SK-N-SH (cell line): ENCODE measurements at regions not wholly inside any gene's neighbourhood (a gene's known extent, or its start where the extent isn't known, plus 50 kb on each side); places are given as distances from the start of the nearest gene placed in this dataset.

ENCODE experiments used
- CTCF ChIA-PET: fragments of 300-600, 350-600 bp; formaldehyde crosslinking; extraction: SDS; loops from one replicate; lab custom pipeline; 2021; lab: Yijun Ruan, JAX
- POLR2A ChIA-PET: fragments of 350-600 bp; sonication (Branson Sonifier 250); formaldehyde crosslinking; extraction: SDS; loops from one replicate; lab custom pipeline; 2020; ENCODE audit warnings: antibody characterized with exemption, inconsistent platforms; lab: Yijun Ruan, JAX
- DNase-seq: peaks from one replicate; pipeline ENCODE4 v3.0.0; 2012
- H2AFZ ChIP-seq: fragments of 200-600 bp; sonication (generic); 2 replicates; pipeline ENCODE4 v1.8.1; 2016; ENCODE audit warnings: antibody characterized with exemption, mild to moderate bottlenecking, low read depth
- H3F3A ChIP-seq: fragments of 200-600 bp; sonication (generic); replicated peaks from 2 replicates; pipeline ENCODE3; 2016; ENCODE audit warnings: antibody characterized with exemption, mild to moderate bottlenecking; ENCODE audit not compliant: insufficient read depth
- H3K27ac ChIP-seq, 2 experiments: fragments of 200-500 bp in 1 of 2; fragments of 200-600 bp in 1 of 2; sonication (Bioruptor generic) in 1 of 2; sonication (generic), shearing (Covaris generic) in 1 of 2; 2 replicates each; pipeline versions ENCODE4 v1.5.1 to v1.6.1; 2014 to 2016; ENCODE audit warnings: low read depth in 2 of 2, inconsistent platforms in 1 of 2, low read length in 1 of 2, mild to moderate bottlenecking in 1 of 2, mixed read lengths in 1 of 2
- H3K27me3 ChIP-seq: fragments of 200-600 bp; sonication (generic), shearing (Covaris generic); 2 replicates; pipeline ENCODE4 v1.6.1; 2016; ENCODE audit warnings: mixed run types; ENCODE audit not compliant: insufficient read depth
- H3K36me3 ChIP-seq, 2 experiments: fragments of 200-500 bp in 1 of 2; fragments of 200-600 bp in 1 of 2; sonication (Bioruptor generic) in 1 of 2; sonication (generic) in 1 of 2; replicated peaks in 1 of 2; 2 replicates each; pipeline versions ENCODE3 to v1.5.1; 2014 to 2016; ENCODE audit warnings: low read length in 1 of 2, mild to moderate bottlenecking in 1 of 2; ENCODE audit not compliant: insufficient read depth in 2 of 2, control insufficient read depth in 1 of 2
- H3K4me1 ChIP-seq, 2 experiments: fragments of 200-500 bp in 1 of 2; fragments of 200-600 bp in 1 of 2; sonication (Bioruptor generic) in 1 of 2; sonication (generic), shearing (Covaris generic) in 1 of 2; 2 replicates each; pipeline versions ENCODE4 v1.5.1 to v1.6.1; 2014 to 2016; ENCODE audit warnings: low read depth in 1 of 2, low read length in 1 of 2, mixed run types in 1 of 2; ENCODE audit not compliant: insufficient read depth in 2 of 2, control insufficient read depth in 1 of 2
- H3K4me2 ChIP-seq: fragments of 200-600 bp; sonication (generic), shearing (Covaris generic); 2 replicates; pipeline ENCODE4 v1.6.1; 2017; ENCODE audit warnings: mixed run types
- H3K4me3 ChIP-seq, 2 experiments: fragments of 200-500 bp in 1 of 2; fragments of 200-600 bp in 1 of 2; sonication (Bioruptor generic) in 1 of 2; sonication (generic), shearing (Covaris generic) in 1 of 2; 2 replicates each; pipeline versions ENCODE4 v1.5.1 to v1.8.1; 2014 to 2016; ENCODE audit warnings: low read depth in 2 of 2, inconsistent platforms in 1 of 2, low read length in 1 of 2, mild to moderate bottlenecking in 1 of 2, mixed read lengths in 1 of 2, moderate library complexity in 1 of 2
- H3K79me2 ChIP-seq: fragments of 200-600 bp; sonication (generic); 2 replicates; pipeline ENCODE4 v1.8.1; 2017; ENCODE audit warnings: mild to moderate bottlenecking; ENCODE audit not compliant: insufficient read depth
- H3K9ac ChIP-seq: fragments of 200-600 bp; sonication (generic); 2 replicates; pipeline ENCODE4 v1.6.1; 2017; ENCODE audit warnings: mixed run types
- H3K9me2 ChIP-seq: fragments of 200-600 bp; sonication (generic); 2 replicates; pipeline ENCODE4 v1.6.1; 2017; ENCODE audit warnings: mixed run types
- H3K9me3 ChIP-seq: fragments of 200-600 bp; sonication (generic); 2 replicates; pipeline ENCODE4 v1.6.1; 2017; ENCODE audit warnings: mixed run types, mild to moderate bottlenecking, moderate library complexity
- H4K20me1 ChIP-seq: fragments of 200-600 bp; sonication (generic); 2 replicates; pipeline ENCODE4 v1.6.1; 2017; ENCODE audit warnings: mild to moderate bottlenecking, mixed run types; ENCODE audit not compliant: insufficient read depth
- CTCF ChIP-seq: fragments of 200-600 bp; sonication (generic); IDR thresholded peaks from 2 replicates; pipeline ENCODE4 v1.6.1; 2017; ENCODE audit warnings: antibody characterized with exemption, mild to moderate bottlenecking, moderate library complexity
- FOSL2 ChIP-seq: IDR thresholded peaks from 2 replicates; pipeline ENCODE4 v1.4.0; 2012; ENCODE audit warnings: low read depth, mild to moderate bottlenecking, moderate library complexity, borderline replicate concordance
- GABPA ChIP-seq: IDR thresholded peaks from 2 replicates; pipeline ENCODE4 v1.4.0; 2012; ENCODE audit warnings: low read depth, mild to moderate bottlenecking
- GATA2 ChIP-seq: sonication (generic); formaldehyde crosslinking; IDR thresholded peaks from 2 replicates; pipeline ENCODE4 v1.5.0; 2020; ENCODE audit warnings: mild to moderate bottlenecking, missing genetic modification reagents
- NRF1 ChIP-seq: IDR thresholded peaks from 2 replicates; pipeline ENCODE4 v1.6.1; 2012; ENCODE audit warnings: low read depth, mild to moderate bottlenecking, low read length
- POLR2AphosphoS5 ChIP-seq: IDR thresholded peaks from 2 replicates; pipeline ENCODE4 v1.6.1; 2012; ENCODE audit warnings: low read depth, low read length
- RFX5 ChIP-seq: IDR thresholded peaks from 2 replicates; pipeline ENCODE4 v1.6.1; 2012; ENCODE audit warnings: mild to moderate bottlenecking, improper control_type of control experiment, low read length
- RXRA ChIP-seq: IDR thresholded peaks from 2 replicates; pipeline ENCODE4 v1.4.0; 2012; ENCODE audit warnings: low read depth, mild to moderate bottlenecking, borderline replicate concordance
- SMC3 ChIP-seq: IDR thresholded peaks from 2 replicates; pipeline ENCODE4 v1.6.1; 2012; ENCODE audit warnings: low read depth, low read length, improper control_type of control experiment
- TAF1 ChIP-seq: IDR thresholded peaks from 2 replicates; pipeline ENCODE4 v1.6.1; 2012; ENCODE audit warnings: low read depth, mild to moderate bottlenecking, low read length, moderate library complexity, borderline replicate concordance
- TEAD4 ChIP-seq: IDR thresholded peaks from 2 replicates; pipeline ENCODE4 v1.4.0; 2012; ENCODE audit warnings: mild to moderate bottlenecking, borderline replicate concordance; ENCODE audit not compliant: insufficient read depth
- USF1 ChIP-seq: IDR thresholded peaks from 2 replicates; pipeline ENCODE4 v1.4.0; 2012; ENCODE audit warnings: low read depth, borderline replicate concordance
- USF2 ChIP-seq: fragments of 150-350 bp; IDR thresholded peaks from 2 replicates; pipeline ENCODE4 v1.6.1; 2017; ENCODE audit warnings: antibody characterized with exemption, low read length, low read depth, borderline replicate concordance
- YY1 ChIP-seq: IDR thresholded peaks from 2 replicates; pipeline ENCODE4 v1.4.0; 2012; ENCODE audit warnings: low read depth, mild to moderate bottlenecking
- ZBTB33 ChIP-seq: IDR thresholded peaks from 2 replicates; pipeline ENCODE4 v1.4.0; 2012; ENCODE audit warnings: low read depth, borderline replicate concordance
- WGBS: methylation state at CpG from one replicate; pipeline ENCODE4 v1.1.6; 2017; ENCODE audit warnings: low lambda C conversion rate; 5-methylcytosine and 5-hydroxymethylcytosine counted together
- TF ChIP-seq, protein P1 (sequence below): IDR thresholded peaks from 2 replicates; pipeline ENCODE4 v1.4.0; 2012; ENCODE audit warnings: low read depth
- TF ChIP-seq, protein P2 (sequence below): IDR thresholded peaks from 2 replicates; pipeline ENCODE4 v1.6.1; 2012; ENCODE audit warnings: mild to moderate bottlenecking, low read depth, low read length, moderate library complexity

DNA sequence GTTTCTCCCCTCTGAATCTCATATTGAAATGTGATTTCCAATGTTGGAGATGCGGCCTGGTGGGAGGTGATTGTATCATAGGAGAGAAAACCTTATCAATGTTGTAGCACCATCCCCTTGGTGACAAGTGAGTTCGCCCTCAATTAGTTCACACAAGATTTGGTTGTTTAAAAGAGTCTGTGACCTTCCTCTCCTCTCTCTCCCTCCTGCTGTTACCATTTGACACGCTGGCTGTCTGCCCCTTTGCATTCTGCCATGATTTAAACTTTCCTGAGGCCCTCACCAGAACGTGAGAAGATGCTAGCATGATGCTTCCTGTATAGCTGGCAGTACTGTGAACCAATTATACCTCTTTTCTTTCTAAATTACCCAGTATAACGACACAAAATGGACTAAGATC, 730.9 kb upstream of the PRMT6 start:
- Histone ChIP-seq H2AFZ (no peak overlapping the region), H3K9me3 (0 out of 2 replicates have a peak, but pooled peaks cover 3% of the 10 kb centered on the region), H3K9ac (no peak overlapping the region), H3K4me2 (no peak overlapping the region), H3K9me2 (no peaks in the 10 kb centered on the region), H3K4me1 (no peaks in the 10 kb centered on the region), H3K27ac (no peak overlapping the region), H3K36me3 (no peaks in the 10 kb centered on the region), H4K20me1 (no peaks in the 10 kb centered on the region), H3F3A (no peaks in the 10 kb centered on the region), H3K4me3 (no peak overlapping the region), H3K27me3 (no peaks in the 10 kb centered on the region), H3K79me2 (no peaks in the 10 kb centered on the region)
- WGBS: 24% methylated on average over 5 of the region's 5 CpGs
- POLR2A ChIA-PET: no interaction called here
- no peak for DNase-seq
- CTCF ChIA-PET: no interaction called here
- TF ChIP-seq CTCF (no peak), TAF1 (no peak), RFX5 (no peak), GABPA (no peak), FOSL2 (no peak), NRF1 (no peak), RXRA (no peak), USF2 (no peak), TEAD4 (no peak), YY1 (no peak), POLR2AphosphoS5 (no peak), GATA2 (CRISPR knock-in tag) (no peak), ZBTB33 (no peak), SMC3 (no peak), USF1 (no peak)
- TF ChIP-seq, protein P1, sequence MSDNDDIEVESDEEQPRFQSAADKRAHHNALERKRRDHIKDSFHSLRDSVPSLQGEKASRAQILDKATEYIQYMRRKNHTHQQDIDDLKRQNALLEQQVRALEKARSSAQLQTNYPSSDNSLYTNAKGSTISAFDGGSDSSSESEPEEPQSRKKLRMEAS: no peak
- TF ChIP-seq, protein P2, sequence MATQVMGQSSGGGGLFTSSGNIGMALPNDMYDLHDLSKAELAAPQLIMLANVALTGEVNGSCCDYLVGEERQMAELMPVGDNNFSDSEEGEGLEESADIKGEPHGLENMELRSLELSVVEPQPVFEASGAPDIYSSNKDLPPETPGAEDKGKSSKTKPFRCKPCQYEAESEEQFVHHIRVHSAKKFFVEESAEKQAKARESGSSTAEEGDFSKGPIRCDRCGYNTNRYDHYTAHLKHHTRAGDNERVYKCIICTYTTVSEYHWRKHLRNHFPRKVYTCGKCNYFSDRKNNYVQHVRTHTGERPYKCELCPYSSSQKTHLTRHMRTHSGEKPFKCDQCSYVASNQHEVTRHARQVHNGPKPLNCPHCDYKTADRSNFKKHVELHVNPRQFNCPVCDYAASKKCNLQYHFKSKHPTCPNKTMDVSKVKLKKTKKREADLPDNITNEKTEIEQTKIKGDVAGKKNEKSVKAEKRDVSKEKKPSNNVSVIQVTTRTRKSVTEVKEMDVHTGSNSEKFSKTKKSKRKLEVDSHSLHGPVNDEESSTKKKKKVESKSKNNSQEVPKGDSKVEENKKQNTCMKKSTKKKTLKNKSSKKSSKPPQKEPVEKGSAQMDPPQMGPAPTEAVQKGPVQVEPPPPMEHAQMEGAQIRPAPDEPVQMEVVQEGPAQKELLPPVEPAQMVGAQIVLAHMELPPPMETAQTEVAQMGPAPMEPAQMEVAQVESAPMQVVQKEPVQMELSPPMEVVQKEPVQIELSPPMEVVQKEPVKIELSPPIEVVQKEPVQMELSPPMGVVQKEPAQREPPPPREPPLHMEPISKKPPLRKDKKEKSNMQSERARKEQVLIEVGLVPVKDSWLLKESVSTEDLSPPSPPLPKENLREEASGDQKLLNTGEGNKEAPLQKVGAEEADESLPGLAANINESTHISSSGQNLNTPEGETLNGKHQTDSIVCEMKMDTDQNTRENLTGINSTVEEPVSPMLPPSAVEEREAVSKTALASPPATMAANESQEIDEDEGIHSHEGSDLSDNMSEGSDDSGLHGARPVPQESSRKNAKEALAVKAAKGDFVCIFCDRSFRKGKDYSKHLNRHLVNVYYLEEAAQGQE: no peak
